22Rv1 (cell line): ENCODE measurements at regions not wholly inside any gene's neighbourhood (a gene's known extent, or its start where the extent isn't known, plus 50 kb on each side); places are given as distances from the start of the nearest gene placed in this dataset.

Experiments
- CTCF ChIP-seq: fragments of 450-650 bp; IDR thresholded peaks from 2 replicates; pipeline ENCODE4 v1.5.1; 2017; ENCODE audit warnings: mild to moderate bottlenecking
- ZFX ChIP-seq: fragments of 450-650 bp; IDR thresholded peaks from 2 replicates; pipeline ENCODE4 v1.6.1; 2017; ENCODE audit warnings: antibody characterized with exemption, borderline replicate concordance

- TF ChIP-seq CTCF (no peak), ZFX (no peak)
These were observed 333.4 kb downstream of the SH2D4B start for GRCh38 chr10:80871083-80871482.
